GM18508 (cell line): ENCODE measurements at regions not wholly inside any gene's neighbourhood (a gene's known extent, or its start where the extent isn't known, plus 50 kb on each side); places are given as distances from the start of the nearest gene placed in this dataset.

ENCODE experiments used
- ATAC-seq: cut with Tn5 transposase; IDR thresholded peaks from one replicate; pipeline ENCODE4 v1.9.1; 2021; ENCODE audit warnings: moderate number of reproducible peaks; ENCODE audit not compliant: insufficient read depth, unreplicated experiment

DNA sequence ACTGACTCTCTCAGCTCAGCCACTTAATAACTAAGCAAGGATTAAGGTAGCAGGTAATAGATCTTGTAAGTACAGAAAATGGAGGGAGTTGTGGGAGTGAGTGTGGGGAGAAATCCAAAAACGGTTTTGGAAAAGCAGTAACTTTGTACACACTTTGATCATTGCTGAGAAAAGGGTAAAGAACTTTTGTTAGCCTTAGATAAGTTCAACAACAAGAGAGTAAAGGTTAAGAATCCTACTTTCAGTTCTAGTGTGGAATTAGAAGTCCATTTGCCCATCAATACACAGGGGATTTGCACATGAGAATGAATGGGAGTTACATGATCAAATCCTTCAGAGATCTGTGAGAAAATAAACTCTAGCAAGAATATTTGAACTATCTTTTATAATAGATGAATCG, 528.7 kb downstream of the SOX2 start:
- ATAC-seq, result no peak

DNA sequence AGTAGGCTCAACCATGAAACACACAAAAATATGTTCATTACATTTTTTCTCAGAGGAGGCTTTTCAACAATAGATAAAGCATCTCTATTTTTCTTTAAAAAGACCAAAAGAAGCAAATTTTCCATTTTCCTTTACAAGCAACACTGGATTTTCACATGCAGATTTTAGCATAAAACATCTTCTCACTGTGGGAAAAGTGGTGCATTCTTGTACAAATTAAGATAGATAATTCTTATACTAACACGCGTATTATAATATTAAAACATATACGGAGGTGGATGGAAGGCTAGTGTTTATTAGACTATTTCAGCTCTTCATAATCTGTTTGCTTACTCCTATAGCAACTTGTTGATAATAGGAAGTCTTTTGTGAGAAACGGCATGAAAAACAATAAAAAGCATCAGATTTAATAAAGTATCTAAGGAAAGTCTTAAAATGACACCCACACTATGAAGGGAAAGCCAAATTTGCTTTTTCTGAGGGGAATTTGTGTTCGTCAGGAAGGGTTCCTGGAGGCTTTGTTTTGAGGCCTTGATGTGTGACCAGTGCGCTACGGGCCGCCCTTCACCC, 529.6 kb downstream of the SOX2 start:
- no peak for ATAC-seq

DNA sequence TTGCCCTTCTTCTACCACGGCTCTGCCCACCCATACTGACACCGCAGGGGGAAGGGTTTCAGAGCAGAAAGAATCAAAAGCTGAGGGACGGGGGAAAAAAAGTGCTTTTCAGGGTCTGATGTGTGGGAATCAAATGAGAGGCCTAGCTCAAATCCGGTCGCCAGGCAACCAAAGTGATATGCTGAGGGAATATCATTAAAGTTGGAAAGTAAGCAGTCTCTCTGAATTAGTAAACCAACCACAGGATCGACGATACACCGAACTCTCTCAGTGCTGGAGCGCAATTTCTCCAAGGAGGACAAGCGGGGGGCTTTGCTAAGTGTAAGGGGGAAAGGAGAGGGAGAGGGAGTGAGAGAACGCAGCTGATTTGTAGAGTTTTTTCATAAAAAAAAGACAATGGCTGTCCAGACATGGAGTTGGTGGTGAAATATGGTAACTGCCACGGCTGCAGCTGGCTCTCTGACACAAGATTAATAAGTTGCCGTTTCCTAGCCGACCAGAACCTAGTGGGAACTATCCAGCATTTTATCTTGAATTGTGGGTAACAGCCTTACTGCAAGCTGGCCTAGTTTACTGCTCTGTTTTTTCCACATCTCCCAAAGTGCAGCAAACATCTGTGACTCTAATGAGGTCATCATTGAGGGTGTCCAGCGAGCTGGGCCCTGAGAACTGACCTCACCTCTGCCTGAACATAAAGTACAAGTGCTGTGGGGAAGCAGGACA, 530.2 kb downstream of the SOX2 start:
- no peak for ATAC-seq

DNA sequence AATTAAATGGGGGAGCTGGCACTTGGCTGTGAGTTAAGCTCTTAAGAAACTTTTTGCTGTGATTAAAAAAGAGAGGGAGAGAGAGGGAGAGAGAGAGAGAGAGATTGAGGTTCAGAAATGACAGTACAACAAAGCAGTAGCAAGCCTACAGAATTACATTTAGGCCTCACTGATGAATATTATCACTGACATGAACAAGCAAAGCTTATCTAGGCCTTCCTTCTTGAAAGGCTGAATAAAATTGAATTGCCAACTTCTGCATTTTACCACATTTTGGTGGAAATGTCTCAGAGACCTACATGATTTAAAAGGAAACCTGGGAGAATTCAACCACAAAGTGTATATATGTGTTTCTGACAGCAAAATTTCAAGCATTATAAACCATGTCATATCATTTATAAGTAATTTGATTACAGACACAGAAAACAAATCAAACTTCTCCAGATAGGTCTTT, 530.8 kb downstream of the SOX2 start:
- no peak for ATAC-seq

DNA sequence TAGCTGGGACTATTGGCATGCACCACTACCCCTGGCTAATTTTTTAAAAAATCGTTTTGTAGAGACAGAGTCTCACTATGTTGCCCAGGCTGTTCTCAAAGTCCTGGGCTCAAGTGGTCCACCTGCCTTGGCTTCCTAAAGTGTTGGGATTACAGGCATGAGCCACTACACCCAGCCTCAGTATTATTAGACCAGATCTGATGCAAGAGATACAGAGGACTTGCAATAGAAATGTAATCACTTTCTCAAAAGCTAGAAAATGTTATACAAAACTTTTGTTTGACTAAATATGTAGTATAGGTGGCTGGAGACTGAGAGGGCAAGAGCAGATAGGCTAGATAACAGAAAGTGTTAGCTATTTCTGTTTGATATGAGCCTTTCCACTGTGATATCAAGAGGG, 531.9 kb downstream of the SOX2 start:
- ATAC-seq, result no peak

DNA sequence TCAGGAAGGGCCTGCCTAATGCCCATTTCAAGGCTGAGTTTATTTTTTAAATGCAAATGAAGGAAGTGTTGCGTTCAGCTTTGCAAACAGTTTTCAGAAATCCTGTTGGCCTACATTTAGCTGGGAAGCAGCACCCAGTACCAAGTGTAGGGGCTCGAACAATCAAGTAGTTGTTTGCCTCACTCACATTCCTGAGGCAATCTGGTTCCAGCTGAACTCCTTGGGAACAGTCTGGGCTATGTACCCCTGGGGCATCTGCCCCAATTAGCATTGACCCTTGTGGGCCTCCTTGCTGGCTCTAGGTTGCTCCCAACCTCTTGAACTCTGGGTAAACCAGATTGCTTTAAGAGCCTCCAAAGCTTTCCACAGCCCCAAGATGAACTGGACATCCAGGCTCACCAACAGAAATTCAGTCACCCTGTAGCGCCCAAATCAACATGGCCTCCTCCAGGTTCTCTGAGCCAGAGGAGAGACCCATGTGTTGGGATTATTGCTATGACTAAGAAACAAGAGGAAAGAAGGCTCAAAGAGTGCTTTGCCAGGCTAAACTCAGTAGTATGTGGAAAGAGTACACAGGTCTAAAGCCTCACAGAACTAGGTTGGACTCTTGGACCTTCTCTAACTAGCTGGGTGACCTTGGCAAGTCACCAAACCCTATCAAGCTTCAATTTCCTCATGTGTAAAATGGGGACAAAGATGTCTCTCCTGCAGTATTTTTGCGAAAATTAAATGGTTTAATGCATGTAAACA, 532.7 kb downstream of the SOX2 start:
- no peak for ATAC-seq

DNA sequence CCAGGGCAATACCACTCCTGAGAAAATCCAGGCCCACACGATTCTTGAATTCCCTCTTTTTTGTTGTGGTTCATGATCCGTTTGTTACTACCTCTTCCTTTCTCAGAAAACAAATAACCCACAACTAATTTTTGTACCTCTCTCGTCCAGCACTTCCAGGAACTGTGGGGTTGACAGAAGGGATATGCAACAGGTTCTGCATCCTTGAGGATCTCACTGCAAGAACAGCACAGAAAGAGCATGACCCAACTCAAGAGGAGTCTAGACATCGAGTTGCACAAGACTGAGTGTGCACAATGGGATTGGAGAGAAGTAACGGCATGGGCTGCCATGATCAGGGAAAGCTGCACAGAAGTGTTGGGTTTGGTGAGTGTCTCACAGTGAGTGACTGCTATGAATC, 533.3 kb downstream of the SOX2 start:
- no peak for ATAC-seq

DNA sequence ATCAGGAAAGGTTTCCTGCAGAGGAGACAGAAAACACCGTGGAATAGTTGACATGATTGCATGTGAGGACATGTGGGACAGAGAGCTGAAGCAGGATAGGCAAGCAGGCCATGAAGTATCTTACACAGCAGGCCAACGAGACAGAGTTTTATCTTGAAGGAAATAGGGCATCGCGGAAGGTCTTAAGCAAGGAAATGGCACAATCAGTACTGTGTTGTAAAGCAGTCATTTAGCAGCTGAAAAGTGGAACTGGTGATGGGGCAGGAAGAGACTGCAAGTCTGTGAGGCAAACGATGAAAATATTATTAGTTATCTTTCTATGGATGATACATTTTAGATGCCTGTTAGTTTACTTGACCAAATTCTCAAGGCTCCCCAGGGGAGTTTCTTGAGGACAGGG, 535.1 kb downstream of the SOX2 start:
- no peak for ATAC-seq

DNA sequence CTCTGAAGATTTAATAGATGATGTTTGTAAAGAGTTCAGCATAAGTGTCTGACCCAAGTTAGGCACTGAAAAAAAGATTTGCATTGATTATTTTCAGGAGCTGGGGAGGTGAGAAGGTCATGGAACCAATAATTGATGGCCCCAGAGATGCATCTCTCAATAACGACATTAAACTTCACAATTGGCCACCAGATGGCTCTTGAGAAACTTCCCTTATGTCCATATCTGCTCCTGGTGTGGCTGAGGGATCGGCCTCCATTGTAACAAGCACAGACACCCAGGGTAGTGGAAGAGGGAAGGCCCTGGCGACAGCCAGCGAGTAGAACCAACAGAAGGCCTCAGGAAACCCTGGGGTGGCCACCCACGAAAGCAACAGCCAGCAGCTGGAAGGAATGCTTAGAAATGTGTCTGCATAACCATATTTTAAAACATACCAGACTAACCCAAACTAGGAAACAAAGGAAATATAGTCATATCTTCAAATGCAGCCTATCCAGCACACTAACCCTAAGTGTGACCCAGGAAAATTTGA, 536.7 kb downstream of the SOX2 start:
- ATAC-seq, result no peak

DNA sequence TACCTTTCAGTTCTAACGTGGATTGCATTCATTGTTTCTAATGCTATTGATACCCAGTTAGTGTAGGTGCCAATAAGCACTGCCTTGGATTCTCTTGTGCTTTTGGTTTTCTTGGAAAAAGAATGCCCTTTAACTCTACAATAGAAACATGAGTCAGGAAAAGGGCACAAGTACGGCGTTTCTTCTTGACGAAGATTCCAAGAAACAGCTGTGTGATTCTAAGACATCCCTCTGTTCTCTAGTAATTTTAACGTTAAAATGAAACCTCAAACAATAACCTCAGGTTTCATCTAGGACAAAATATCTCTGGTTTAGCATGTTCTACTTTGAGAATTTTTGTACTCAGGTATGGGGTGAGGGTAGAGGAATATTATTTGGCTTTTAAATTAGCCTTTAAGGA, 540.5 kb upstream of the ATP11B start:
- no peak for ATAC-seq

DNA sequence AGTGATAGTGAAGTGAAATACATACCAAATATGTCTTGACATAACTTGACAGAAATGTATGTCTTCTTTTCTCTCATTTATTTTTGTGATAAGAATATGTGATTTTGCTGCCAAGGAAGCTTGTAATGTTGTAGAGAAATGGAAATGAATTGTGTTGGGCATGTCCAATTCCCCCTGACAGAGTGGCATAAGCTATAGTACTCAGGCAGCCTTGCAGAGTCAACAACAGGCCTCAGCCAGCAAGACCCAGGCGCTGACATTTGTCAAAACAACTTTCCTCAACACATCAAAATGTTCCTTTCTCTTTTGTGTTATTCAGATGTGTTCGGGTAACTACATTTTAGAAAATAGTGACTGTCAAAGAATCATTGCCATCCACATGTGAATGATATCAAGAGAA, 538.1 kb upstream of the ATP11B start:
- no peak for ATAC-seq

DNA sequence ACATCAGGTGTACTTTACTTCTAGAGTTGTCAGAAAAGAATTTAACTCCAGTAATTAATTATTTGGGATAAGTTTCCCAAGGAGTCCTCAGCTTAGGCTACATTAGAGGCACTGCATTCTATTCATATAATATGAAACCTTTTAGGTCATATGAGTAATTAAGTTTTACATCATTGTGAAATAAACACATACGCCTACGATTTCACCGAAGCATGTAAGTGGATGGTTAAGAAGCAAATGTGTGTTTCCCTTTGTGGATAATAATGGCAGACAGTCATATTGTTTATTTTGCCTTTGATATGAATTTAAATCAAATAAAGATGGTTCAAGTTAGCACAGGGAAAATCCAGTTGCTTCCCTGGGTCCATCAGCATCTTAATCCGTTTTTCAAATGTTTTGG, 535.9 kb upstream of the ATP11B start:
- no peak for ATAC-seq

DNA sequence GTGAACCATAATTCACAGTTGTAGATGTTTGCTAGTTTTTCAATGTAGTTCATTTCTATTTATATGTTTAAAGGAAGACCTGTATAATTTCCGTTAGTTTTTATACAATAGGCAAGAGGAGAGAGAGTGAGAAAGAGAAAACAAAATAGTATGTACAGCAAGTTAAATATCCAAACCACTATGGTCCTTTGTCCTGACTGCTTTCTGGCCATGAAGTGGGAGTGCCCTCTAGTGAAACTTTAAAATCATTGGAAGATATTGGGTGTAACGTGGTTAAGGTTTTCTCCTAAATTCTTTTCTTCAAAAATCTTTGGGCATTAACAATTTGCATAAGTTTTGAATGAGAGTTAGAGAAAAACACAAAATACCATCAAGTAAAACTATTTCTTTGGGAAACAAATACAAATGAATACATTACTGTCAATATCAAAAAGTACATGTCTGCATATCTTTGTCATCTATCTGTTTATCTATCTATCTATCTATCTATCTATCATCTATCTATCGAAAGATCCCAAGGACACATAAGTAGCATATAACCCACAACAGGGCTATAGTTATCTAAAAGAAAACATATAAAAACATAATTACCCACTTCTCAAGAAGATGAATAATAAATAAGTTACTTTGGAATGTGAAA, 534.6 kb upstream of the ATP11B start:
- no peak for ATAC-seq

DNA sequence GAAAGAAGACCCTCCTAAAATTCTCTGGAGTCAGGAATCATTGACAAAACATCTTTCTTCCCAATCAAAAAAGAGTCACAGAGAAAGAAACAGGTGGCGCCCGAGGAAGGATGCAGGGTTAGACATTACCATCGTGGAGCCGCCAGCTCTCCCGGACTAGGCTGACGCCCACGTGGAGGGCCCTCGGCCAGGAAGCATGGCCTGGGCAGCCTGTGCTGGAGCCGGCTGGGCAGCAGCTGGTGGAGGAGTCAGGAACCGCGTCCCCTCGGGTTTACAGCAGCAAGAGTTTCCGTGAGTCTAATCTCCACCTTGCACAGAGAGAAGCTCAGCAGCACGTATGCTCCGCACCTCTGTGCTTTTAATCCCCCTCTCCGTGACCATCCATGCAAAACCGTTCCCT, 533.7 kb upstream of the ATP11B start:
- no peak for ATAC-seq

DNA sequence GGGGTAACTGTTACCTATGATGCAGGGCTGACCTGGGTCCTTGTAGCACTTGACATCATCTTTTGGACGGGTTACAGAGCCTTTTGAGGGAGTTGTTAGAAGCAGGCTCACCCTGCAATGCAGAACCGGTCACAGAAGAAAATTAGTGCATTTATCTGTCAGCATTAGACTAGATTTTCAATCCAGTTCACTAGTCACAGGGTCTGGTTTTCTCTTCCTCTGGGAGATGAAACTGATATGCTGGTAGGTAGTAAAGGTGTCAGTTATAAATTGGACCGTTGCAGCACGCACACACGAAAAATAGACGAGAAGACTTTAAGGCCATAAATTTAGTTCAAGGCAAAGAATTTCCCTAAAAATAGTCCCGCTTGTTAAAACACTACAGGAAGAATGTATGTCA, 532.3 kb upstream of the ATP11B start:
- no peak for ATAC-seq

DNA sequence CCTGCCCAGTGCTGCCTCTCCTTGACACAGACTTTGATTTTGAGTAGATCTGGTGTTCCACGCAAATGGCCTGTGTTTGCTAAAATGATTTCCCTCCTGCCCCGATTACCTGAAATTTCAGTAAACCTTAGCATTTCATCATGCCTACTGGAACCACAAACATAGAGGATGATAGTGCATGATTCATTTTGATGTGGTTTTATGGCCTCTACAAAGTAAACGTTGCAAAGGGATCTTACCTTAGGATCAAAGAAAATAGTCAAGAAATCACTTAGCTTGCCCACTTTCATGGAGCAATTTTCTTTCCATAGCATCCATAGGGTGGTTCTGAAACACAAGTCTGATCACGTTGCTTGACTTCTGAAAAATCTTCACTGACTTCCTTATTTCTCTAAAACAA, 524.6 kb upstream of the ATP11B start:
- ATAC-seq, result no peak

DNA sequence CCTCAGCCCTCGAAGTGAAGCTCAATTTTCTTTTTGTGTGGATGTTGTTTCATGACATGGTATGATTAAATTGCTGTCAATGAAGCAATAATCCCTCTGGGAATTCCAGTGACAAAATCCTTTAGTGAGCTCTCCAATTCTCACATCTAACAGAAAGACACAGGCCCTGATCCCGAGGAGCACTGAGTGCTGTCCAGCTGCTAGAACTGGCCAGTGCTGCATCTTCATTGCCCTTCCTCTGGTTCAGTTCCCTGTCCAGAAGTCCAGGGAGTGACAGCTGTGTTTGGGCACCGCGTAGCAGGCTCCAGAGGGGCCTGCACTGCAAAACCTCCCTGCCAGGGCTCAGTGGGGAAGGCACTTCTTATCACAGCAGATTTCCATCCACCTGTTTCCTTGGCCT, 516.8 kb upstream of the ATP11B start:
- no peak for ATAC-seq

DNA sequence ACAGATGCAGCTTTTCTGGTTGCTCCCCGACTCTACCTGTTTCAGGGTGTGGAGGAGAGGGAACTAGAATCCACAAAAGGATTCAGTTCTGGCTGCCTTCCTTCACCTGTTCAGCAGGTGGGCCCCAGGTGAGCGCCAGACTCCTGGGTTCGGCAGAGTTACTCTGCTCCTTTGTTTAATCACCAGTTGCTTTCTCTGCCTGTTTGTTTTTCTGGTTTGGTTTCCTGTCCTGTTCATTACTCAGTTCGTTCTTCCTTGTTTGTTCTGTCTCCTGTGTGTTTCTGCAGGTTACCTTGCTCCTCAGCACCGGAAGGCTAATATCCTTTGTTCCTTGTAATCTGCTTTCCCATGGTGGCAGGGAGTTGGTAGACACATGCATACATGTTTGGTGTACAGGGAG, 508.5 kb upstream of the ATP11B start:
- no peak for ATAC-seq

DNA sequence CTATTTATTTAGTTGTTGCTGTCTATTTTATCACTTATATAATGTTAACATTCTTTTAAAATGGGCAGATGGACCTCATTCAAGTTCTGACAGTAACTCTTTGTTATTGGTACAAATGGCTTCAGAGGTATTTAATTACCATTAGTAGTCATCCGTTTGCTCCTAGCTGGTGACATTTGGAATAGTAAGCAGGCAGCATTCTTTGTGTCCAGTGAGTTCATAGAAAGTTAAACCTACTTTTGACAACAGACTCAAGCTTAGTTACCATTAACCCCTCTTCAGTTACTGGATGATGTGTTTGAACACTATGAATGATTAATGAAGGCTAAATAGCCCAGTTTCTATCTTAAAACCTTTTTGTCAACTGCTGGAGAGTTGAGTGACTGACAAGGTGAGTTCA, 500.7 kb upstream of the ATP11B start:
- ATAC-seq, result no peak

DNA sequence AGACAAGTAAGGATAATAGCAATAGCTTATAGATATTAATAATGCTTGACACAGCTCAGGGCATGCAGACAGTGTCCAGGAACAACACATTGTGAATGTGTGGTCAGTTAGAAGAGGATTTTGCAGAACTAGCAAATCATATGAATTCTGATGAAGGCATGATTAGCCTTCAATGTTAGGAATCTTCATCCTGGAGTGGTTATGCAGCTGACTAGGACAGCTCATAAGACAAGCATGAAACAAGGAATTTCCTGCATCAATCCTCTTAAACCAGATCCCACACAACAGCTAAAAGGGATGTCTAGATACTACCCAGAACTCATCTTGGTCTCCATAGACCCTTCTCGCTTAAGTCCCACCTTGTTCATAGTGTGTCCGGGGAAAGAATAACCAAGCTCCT, 499.0 kb upstream of the ATP11B start:
- no peak for ATAC-seq

DNA sequence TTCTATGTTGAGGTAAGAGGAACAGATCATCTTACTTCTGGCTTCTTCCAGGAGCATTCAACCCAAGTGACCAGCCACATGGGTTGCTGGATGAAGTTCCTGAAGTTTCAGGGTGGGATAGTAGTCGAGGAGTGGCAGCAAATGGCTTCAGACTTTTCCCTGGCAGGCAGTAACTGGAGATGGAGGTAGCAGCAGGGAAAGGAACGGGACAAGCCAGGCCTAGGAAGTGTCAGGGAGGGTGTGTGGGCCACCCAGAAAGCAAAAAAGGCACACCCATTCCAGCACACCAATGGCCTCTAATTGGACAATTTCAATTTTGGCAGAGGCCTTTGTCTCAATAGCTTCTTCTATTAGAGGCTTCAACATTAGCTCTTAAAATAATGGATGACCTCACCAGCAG, 498.6 kb upstream of the ATP11B start:
- no peak for ATAC-seq
